Gastroesophageal sphincter (tissue), 3 donors: ENCODE measurements at regions not wholly inside any gene's neighbourhood (a gene's known extent, or its start where the extent isn't known, plus 50 kb on each side); places are given as distances from the start of the nearest gene placed in this dataset.

Experiments used
- CTCF ChIP-seq, 4 experiments: fragments of 200-600 bp in 2 of 4; fragments of 450-650 bp in 2 of 4; sonication (generic) in 1 of 4; IDR thresholded peaks; one replicate each; pipeline ENCODE4 v1.5.1; 2017 to 2019; ENCODE audit warnings: antibody characterized with exemption in 4 of 4, mild to moderate bottlenecking in 2 of 4, moderate library complexity in 2 of 4
- EP300 ChIP-seq: sonication (generic); formaldehyde crosslinking; IDR thresholded peaks from one replicate; pipeline ENCODE4 v1.6.1; 2017; ENCODE audit warnings: antibody characterized with exemption, mild to moderate bottlenecking
- POLR2A ChIP-seq, 2 donors: fragments of 450-650 bp; IDR thresholded peaks; one replicate each; pipeline ENCODE4 v1.6.1; 2017; ENCODE audit warnings: antibody characterized with exemption in 2 of 2, mild to moderate bottlenecking in 2 of 2, moderate library complexity in 1 of 2
- POLR2AphosphoS5 ChIP-seq: sonication (generic); formaldehyde crosslinking; IDR thresholded peaks from one replicate; pipeline ENCODE4 v1.6.1; 2017; ENCODE audit warnings: antibody characterized with exemption

GRCh38 chr21:22083899-22084298, 1085.7 kb downstream of the NCAM2 start:
- TF ChIP-seq CTCF (IDR thresholded peaks at IDR 0.05) (no peak), POLR2AphosphoS5 (no peak), EP300 (no peak), POLR2A (IDR thresholded peaks at IDR 0.05) (no peak)
